ENCODE measurements at regions not wholly inside any gene's neighbourhood (a gene's known extent, or its start where the extent isn't known, plus 50 kb on each side); places are given as distances from the start of the nearest gene placed in this dataset.

DNA sequence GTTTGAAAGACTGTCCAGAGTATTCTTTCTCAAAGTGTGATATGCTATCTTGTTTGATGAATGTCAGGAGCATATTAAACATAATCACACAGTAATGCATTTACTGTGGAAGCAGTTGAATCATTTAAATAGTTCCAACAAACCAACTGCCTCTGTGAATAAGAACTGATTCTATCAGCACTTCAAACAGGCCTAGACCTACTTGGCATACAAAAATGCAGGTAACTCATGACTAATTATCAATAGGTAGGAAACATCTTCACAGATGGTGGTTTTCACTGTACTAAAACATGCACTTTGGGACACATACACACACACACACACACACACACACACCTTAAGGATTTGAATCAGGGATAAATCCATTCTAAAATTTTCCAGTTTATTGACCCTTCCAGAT is 91.2 kb upstream of the SNX2 start:
- no peaks in the 10 kb centered on the region; the same call in 1 of the 2 replicates for H3K9me3 Mint-ChIP-seq
- CTCF ChIA-PET = no interaction called here
- H3K36me3 Mint-ChIP-seq = no peaks in the 10 kb centered on the region
- POLR2A ChIA-PET = no interaction called here
- no peak overlapping the region for H3K27ac Mint-ChIP-seq
- H3K4me3 Mint-ChIP-seq = no peak overlapping the region
- no peak for TF ChIP-seq E2F1 (CRISPR knock-in tag; IDR thresholded peaks at IDR 0.05)
- TF ChIP-seq, protein P1, sequence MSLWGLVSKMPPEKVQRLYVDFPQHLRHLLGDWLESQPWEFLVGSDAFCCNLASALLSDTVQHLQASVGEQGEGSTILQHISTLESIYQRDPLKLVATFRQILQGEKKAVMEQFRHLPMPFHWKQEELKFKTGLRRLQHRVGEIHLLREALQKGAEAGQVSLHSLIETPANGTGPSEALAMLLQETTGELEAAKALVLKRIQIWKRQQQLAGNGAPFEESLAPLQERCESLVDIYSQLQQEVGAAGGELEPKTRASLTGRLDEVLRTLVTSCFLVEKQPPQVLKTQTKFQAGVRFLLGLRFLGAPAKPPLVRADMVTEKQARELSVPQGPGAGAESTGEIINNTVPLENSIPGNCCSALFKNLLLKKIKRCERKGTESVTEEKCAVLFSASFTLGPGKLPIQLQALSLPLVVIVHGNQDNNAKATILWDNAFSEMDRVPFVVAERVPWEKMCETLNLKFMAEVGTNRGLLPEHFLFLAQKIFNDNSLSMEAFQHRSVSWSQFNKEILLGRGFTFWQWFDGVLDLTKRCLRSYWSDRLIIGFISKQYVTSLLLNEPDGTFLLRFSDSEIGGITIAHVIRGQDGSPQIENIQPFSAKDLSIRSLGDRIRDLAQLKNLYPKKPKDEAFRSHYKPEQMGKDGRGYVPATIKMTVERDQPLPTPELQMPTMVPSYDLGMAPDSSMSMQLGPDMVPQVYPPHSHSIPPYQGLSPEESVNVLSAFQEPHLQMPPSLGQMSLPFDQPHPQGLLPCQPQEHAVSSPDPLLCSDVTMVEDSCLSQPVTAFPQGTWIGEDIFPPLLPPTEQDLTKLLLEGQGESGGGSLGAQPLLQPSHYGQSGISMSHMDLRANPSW (CRISPR knock-in tag; conservative IDR thresholded peaks at IDR 0.05; ENCODE audit: low read depth) = no peak
- TF ChIP-seq FOXP1 (CRISPR knock-in tag; IDR thresholded peaks at IDR 0.05; ENCODE audit: borderline replicate concordance) = no peak
- no peak for TF ChIP-seq ZNF416 (CRISPR knock-in tag; IDR thresholded peaks at IDR 0.05)
- TF ChIP-seq NFYB (CRISPR knock-in tag; conservative IDR thresholded peaks at IDR 0.05; ENCODE audit: low read depth) = no peak
- TF ChIP-seq NFE2L1 (CRISPR knock-in tag; IDR thresholded peaks at IDR 0.05) = no peak
- no peak for TF ChIP-seq OVOL2 (CRISPR knock-in tag; IDR thresholded peaks at IDR 0.05; ENCODE audit: borderline replicate concordance)
- no peak for TF ChIP-seq ZNF121 (CRISPR knock-in tag; IDR thresholded peaks at IDR 0.05)
- TF ChIP-seq E2F4 (CRISPR knock-in tag; IDR thresholded peaks at IDR 0.05; ENCODE audit: borderline replicate concordance, low read depth) = no peak
- no peak for TF ChIP-seq PREB (CRISPR knock-in tag; IDR thresholded peaks at IDR 0.05; ENCODE audit: borderline replicate concordance)
- TF ChIP-seq CREB1 (CRISPR knock-in tag; IDR thresholded peaks at IDR 0.05) = no peak
- no peak for TF ChIP-seq IRF1 (CRISPR knock-in tag; IDR thresholded peaks at IDR 0.05)
- no peak for TF ChIP-seq ELF4 (CRISPR knock-in tag; IDR thresholded peaks at IDR 0.05; ENCODE audit: low read depth)
- no peak for TF ChIP-seq ZNF396 (CRISPR knock-in tag; IDR thresholded peaks at IDR 0.05; ENCODE audit: borderline replicate concordance)
- TF ChIP-seq EMX1 (CRISPR knock-in tag; IDR thresholded peaks at IDR 0.05) = no peak
- TF ChIP-seq, protein P2, sequence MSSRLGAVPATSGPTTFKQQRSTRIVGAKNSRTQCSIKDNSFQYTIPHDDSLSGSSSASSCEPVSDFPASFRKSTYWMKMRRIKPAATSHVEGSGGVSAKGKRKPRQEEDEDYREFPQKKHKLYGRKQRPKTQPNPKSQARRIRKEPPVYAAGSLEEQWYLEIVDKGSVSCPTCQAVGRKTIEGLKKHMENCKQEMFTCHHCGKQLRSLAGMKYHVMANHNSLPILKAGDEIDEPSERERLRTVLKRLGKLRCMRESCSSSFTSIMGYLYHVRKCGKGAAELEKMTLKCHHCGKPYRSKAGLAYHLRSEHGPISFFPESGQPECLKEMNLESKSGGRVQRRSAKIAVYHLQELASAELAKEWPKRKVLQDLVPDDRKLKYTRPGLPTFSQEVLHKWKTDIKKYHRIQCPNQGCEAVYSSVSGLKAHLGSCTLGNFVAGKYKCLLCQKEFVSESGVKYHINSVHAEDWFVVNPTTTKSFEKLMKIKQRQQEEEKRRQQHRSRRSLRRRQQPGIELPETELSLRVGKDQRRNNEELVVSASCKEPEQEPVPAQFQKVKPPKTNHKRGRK (CRISPR knock-in tag; IDR thresholded peaks at IDR 0.05; ENCODE audit: borderline replicate concordance) = no peak
- TF ChIP-seq ESRRA (CRISPR knock-in tag; IDR thresholded peaks at IDR 0.05; ENCODE audit: borderline replicate concordance) = no peak
- no peak for TF ChIP-seq ZNF138 (CRISPR knock-in tag; conservative IDR thresholded peaks at IDR 0.05)
- no peak for TF ChIP-seq NR2C2 (CRISPR knock-in tag; IDR thresholded peaks at IDR 0.05)
- no peak for TF ChIP-seq MYBL2 (CRISPR knock-in tag; IDR thresholded peaks at IDR 0.05)
- H3K27me3 Mint-ChIP-seq (ENCODE audit: low read depth) = no peaks in the 10 kb centered on the region
- H3K4me1 Mint-ChIP-seq = no peaks in the 10 kb centered on the region
- no peak for ATAC-seq
- no peak for DNase-seq (ENCODE audit: low spot score)

All from WTC11 (cell line).